ENCODE measurements at regions not wholly inside any gene's neighbourhood (a gene's known extent, or its start where the extent isn't known, plus 50 kb on each side); places are given as distances from the start of the nearest gene placed in this dataset.
A peak's percentile ranks its signal among the peaks of the same experiment; 100 is the strongest.

- H3K36me3 Mint-ChIP-seq (ENCODE audit: low read depth), result no peaks in the 10 kb centered on the region; the same call in 2 of the 3 replicates
- H3K4me3 ChIP-seq, result no peak overlapping the region
- H3K27ac Mint-ChIP-seq, result no peak overlapping the region
- H3K27me3 Mint-ChIP-seq (ENCODE audit: insufficient read depth, low read depth, poor library complexity), result peaks cover 20% of the 10 kb centered on the region
- H3K4me2 ChIP-seq, result no peak overlapping the region
- H3F3A ChIP-seq (replicated peaks; ENCODE audit: low read depth), result no peaks in the 10 kb centered on the region
- ATAC-seq (no peak), DNase-seq (ENCODE audit: low spot score) (no peak)
- no peaks in the 10 kb centered on the region for H3K36me3 ChIP-seq (ENCODE audit: insufficient read depth)
- no peaks in the 10 kb centered on the region for H3K27me3 ChIP-seq (ENCODE audit: insufficient read depth)
- H2AFZ ChIP-seq, result no peak overlapping the region
- no peaks in the 10 kb centered on the region for H3K9me3 Mint-ChIP-seq
- no peaks in the 10 kb centered on the region for H4K20me1 ChIP-seq (replicated peaks; ENCODE audit: insufficient read depth)
- H3K4me1 Mint-ChIP-seq, result peaks cover 28% of the 10 kb centered on the region
- H3K9me2 ChIP-seq (ENCODE audit: insufficient read depth), result peaks cover 7% of the 10 kb centered on the region; the same call in 1 of the 2 replicates
- H3K4me3 Mint-ChIP-seq, result no peak overlapping the region
- no peaks in the 10 kb centered on the region for H3K79me2 ChIP-seq (replicated peaks; ENCODE audit: insufficient read depth)
- TF ChIP-seq STAT1 (IDR thresholded peaks at IDR 0.05; ENCODE audit: unreplicated experiment) (no peak), CREB1 (CRISPR knock-in tag; IDR thresholded peaks at IDR 0.05; ENCODE audit: low read depth) (no peak), CTCF (conservative IDR thresholded peaks at IDR 0.05; ENCODE audit: low read depth in 2 of 2) (no peak)
- H3K27ac ChIP-seq (ENCODE audit: low read depth), result no peak overlapping the region
- H3K4me1 ChIP-seq (ENCODE audit: insufficient read depth), result peaks cover 22% of the 10 kb centered on the region
Measured at GRCh38 chr20:4066551-4066950, 51.2 kb upstream of the RNF24 start.

- Histone ChIP-seq H2AFZ (peak overlapping the region; percentile 96; the same call in 1 of the 2 replicates), H3F3A (replicated peaks; ENCODE audit: low read depth) (no peaks in the 10 kb centered on the region)
- no peak overlapping the region for H3K4me3 Mint-ChIP-seq
- TF ChIP-seq REST (IDR thresholded peaks at IDR 0.05; ENCODE audit: unreplicated experiment) (no peak), CREB1 (CRISPR knock-in tag; IDR thresholded peaks at IDR 0.05; ENCODE audit: low read depth) (no peak), CTCF (conservative IDR thresholded peaks at IDR 0.05; ENCODE audit: low read depth in 2 of 2) (no peak), JUNB (IDR thresholded peaks at IDR 0.05; ENCODE audit: unreplicated experiment) (no peak), ZNF462 (CRISPR knock-in tag; IDR thresholded peaks at IDR 0.05) (no peak), POLR2AphosphoS5 (IDR thresholded peaks at IDR 0.05; ENCODE audit: low read depth) (no peak)
Measured at GRCh38 chr20:4065391-4065844, 50.1 kb upstream of the RNF24 start.

More at GRCh38 chr20:4065391-4065844, 50.1 kb upstream of the RNF24 start:
- Histone ChIP-seq H3K4me1 (ENCODE audit: insufficient read depth) (peaks cover 22% of the 10 kb centered on the region), H3K27ac (ENCODE audit: low read depth) (no peak overlapping the region), H3K27me3 (ENCODE audit: insufficient read depth) (no peaks in the 10 kb centered on the region), H3K9me2 (ENCODE audit: insufficient read depth) (peaks cover 7% of the 10 kb centered on the region; the same call in 1 of the 2 replicates), H3K79me2 (replicated peaks; ENCODE audit: insufficient read depth) (no peaks in the 10 kb centered on the region), H4K20me1 (replicated peaks; ENCODE audit: insufficient read depth) (no peaks in the 10 kb centered on the region), H3K4me3 (no peak overlapping the region), H3K36me3 (ENCODE audit: insufficient read depth) (no peaks in the 10 kb centered on the region), H3K4me2 (no peak overlapping the region; the same call in 1 of the 2 replicates)
- no peak overlapping the region for H3K27ac Mint-ChIP-seq
- H3K4me1 Mint-ChIP-seq, result peaks cover 27% of the 10 kb centered on the region
- ATAC-seq (no peak), DNase-seq (ENCODE audit: low spot score) (no peak)
- H3K36me3 Mint-ChIP-seq (ENCODE audit: low read depth), result no peaks in the 10 kb centered on the region; the same call in 2 of the 3 replicates
- H3K27me3 Mint-ChIP-seq (ENCODE audit: insufficient read depth, low read depth, poor library complexity), result peaks cover 21% of the 10 kb centered on the region
- H3K9me3 Mint-ChIP-seq, result no peaks in the 10 kb centered on the region

All from GM23338 (cell line).